A549 (cell line): ENCODE measurements at regions not wholly inside any gene's neighbourhood (a gene's known extent, or its start where the extent isn't known, plus 50 kb on each side); places are given as distances from the start of the nearest gene placed in this dataset.
"Not testable (repeated sequence)": the region's sequence is repeated elsewhere in the genome, so short reads cannot be mapped to it uniquely, and the experiment has no call there.

ENCODE experiments used
- JUN ChIP-seq, 2 experiments: fragments of >200 bp; sonication (Bioruptor Twin); formaldehyde crosslinking; IDR thresholded peaks; 2 replicates in 1 of 2; 3 replicates in 1 of 2; pipeline ENCODE4 v1.6.1; 2016 to 2017
- POLR2A ChIP-seq: IDR thresholded peaks from 2 replicates; pipeline ENCODE4 v1.6.1; 2012; ENCODE audit warnings: mild to moderate bottlenecking, low read length
- TF ChIP-seq, protein P1 (sequence below): fragments of >200 bp; sonication (Bioruptor Twin); formaldehyde crosslinking; IDR thresholded peaks from 3 replicates; pipeline ENCODE4 v1.5.1; 2016

DNA sequence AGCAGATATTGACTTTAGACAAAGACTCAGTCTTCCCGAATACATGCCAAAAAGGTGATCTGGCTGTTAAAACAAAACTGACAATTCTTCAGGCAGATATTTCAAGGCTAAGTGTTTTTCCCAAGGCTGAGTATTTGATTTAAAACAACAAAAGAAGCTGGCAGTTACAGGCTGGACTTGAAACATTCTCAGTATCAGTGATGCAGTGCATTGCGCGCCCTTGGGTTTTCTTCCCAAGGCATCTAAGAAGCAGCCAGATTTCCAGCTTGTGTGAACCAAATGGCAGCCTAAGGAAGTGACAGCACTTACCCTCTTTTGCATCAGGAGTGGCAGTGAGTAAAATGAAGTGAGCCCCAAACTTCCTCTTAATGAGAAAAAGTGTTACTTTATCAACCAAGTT is 90.0 kb upstream of the FREM3 start:
- TF ChIP-seq, protein P1, sequence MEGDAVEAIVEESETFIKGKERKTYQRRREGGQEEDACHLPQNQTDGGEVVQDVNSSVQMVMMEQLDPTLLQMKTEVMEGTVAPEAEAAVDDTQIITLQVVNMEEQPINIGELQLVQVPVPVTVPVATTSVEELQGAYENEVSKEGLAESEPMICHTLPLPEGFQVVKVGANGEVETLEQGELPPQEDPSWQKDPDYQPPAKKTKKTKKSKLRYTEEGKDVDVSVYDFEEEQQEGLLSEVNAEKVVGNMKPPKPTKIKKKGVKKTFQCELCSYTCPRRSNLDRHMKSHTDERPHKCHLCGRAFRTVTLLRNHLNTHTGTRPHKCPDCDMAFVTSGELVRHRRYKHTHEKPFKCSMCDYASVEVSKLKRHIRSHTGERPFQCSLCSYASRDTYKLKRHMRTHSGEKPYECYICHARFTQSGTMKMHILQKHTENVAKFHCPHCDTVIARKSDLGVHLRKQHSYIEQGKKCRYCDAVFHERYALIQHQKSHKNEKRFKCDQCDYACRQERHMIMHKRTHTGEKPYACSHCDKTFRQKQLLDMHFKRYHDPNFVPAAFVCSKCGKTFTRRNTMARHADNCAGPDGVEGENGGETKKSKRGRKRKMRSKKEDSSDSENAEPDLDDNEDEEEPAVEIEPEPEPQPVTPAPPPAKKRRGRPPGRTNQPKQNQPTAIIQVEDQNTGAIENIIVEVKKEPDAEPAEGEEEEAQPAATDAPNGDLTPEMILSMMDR: not testable (repeated sequence)
- TF ChIP-seq POLR2A; JUN (IDR thresholded peaks at IDR 0.05): not testable (repeated sequence)
